Calu3 (cell line): ENCODE measurements at regions not wholly inside any gene's neighbourhood (a gene's known extent, or its start where the extent isn't known, plus 50 kb on each side); places are given as distances from the start of the nearest gene placed in this dataset.

Experiments
- BruUV-seq: library from RNA; stranded (reverse); fragments of 400-500 nt; replicated peaks from 2 replicates; lab custom pipeline; 2021; lab: Mats Ljungman, UMichigan
- CTCF ChIA-PET: fragments of 300-600 bp; sonication (Branson Sonifier 250); formaldehyde crosslinking; loops from one replicate; lab custom pipeline; 2022; ENCODE audit warnings: antibody characterized with exemption; lab: Charles Lee
- DNase-seq: peaks from one replicate; pipeline ENCODE4 v3.0.0; 2022
- H3K27ac Mint-ChIP-seq: one replicate; pipeline ENCODE4 v1.8.0; 2022; ENCODE audit warnings: mixed read lengths; ENCODE audit not compliant: unreplicated experiment
- H3K27me3 Mint-ChIP-seq: one replicate; pipeline ENCODE4 v1.8.0; 2022; ENCODE audit warnings: mixed read lengths; ENCODE audit not compliant: unreplicated experiment
- H3K36me3 Mint-ChIP-seq: one replicate; pipeline ENCODE4 v1.8.0; 2022; ENCODE audit warnings: mild to moderate bottlenecking, moderate library complexity, mixed read lengths; ENCODE audit not compliant: insufficient read depth, unreplicated experiment
- H3K4me1 Mint-ChIP-seq: one replicate; pipeline ENCODE4 v1.8.0; 2022; ENCODE audit warnings: mild to moderate bottlenecking, low read depth, mixed read lengths; ENCODE audit not compliant: unreplicated experiment
- H3K4me3 Mint-ChIP-seq: one replicate; pipeline ENCODE4 v1.8.0; 2022; ENCODE audit warnings: mild to moderate bottlenecking, low read depth, moderate library complexity, mixed read lengths; ENCODE audit not compliant: unreplicated experiment
- H3K9me3 Mint-ChIP-seq: one replicate; pipeline ENCODE4 v1.8.0; 2022; ENCODE audit warnings: low read depth, mixed read lengths; ENCODE audit not compliant: unreplicated experiment
- CTCF ChIP-seq: fragments of 200-600 bp; IDR thresholded peaks from one replicate; pipeline ENCODE4 v1.8.0; 2022; ENCODE audit warnings: antibody characterized with exemption; ENCODE audit not compliant: unreplicated experiment
- intact Hi-C: fragments of 100-400 bp; cut with micrococcal nuclease; formaldehyde crosslinking; loops from one replicate; pipeline ENCODE4 v1.10.0; 2022; ENCODE audit not compliant: unreplicated experiment

- TF ChIP-seq CTCF: no peak
- BruUV-seq: no TSS peak
- Mint-ChIP-seq H3K36me3 (no peaks in the 10 kb centered on the region), H3K4me3 (no peak overlapping the region), H3K9me3 (peaks cover 2% of the 10 kb centered on the region), H3K27me3 (no peaks in the 10 kb centered on the region), H3K27ac (no peak overlapping the region), H3K4me1 (no peaks in the 10 kb centered on the region)
- CTCF ChIA-PET: no interaction called here
- intact Hi-C loops: no loop called here
- no peak for DNase-seq
These were observed 421.2 kb downstream of the CMPK2 start for GRCh38 chr2:6444514-6444913.

GRCh38 chr2:6445156-6445555 lies 420.6 kb downstream of the CMPK2 start:
- Mint-ChIP-seq H3K36me3 (no peaks in the 10 kb centered on the region), H3K27ac (no peak overlapping the region), H3K9me3 (peaks cover 2% of the 10 kb centered on the region), H3K4me1 (no peaks in the 10 kb centered on the region), H3K27me3 (no peaks in the 10 kb centered on the region), H3K4me3 (no peak overlapping the region)
- intact Hi-C loops: no loop called here
- no peak for TF ChIP-seq CTCF
- CTCF ChIA-PET: no interaction called here
- BruUV-seq: no TSS peak
- no peak for DNase-seq

GRCh38 chr2:6446938-6447608 lies 418.6 kb downstream of the CMPK2 start:
- no peak for DNase-seq
- Mint-ChIP-seq H3K4me1 (no peaks in the 10 kb centered on the region), H3K27ac (no peak overlapping the region), H3K4me3 (no peak overlapping the region), H3K9me3 (peaks cover 2% of the 10 kb centered on the region), H3K36me3 (no peaks in the 10 kb centered on the region), H3K27me3 (no peaks in the 10 kb centered on the region)
- CTCF ChIA-PET: no interaction called here
- no peak for TF ChIP-seq CTCF
- BruUV-seq: no TSS peak
- intact Hi-C loops: no loop called here

DNA sequence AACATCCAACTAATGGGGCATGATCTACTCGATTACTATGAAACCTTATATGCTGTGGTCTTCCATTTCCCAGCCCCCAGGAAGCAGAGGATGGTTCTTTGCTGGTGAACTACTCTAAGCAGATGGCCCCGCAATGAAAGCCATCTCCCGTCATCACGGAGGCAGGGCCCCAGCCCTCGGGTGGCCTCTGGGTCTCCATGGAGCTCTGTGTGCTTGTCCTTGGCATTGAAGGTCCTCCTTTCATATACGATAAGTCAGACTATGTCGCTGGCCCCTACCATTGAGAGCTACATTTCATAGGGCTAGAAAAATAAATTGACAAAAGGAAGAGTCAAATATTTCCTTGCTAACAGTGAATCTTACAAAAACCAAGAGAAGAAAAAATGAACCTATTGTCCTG lies 416.8 kb downstream of the CMPK2 start:
- no peak overlapping the region for H3K27ac Mint-ChIP-seq
- no peaks in the 10 kb centered on the region for H3K27me3 Mint-ChIP-seq
- intact Hi-C loops: no loop called here
- no TSS peak for BruUV-seq
- no peak overlapping the region for H3K4me3 Mint-ChIP-seq
- peaks cover 3% of the 10 kb centered on the region for H3K9me3 Mint-ChIP-seq
- H3K4me1 Mint-ChIP-seq: no peaks in the 10 kb centered on the region
- TF ChIP-seq CTCF: no peak
- CTCF ChIA-PET: no interaction called here
- no peak for DNase-seq
- no peaks in the 10 kb centered on the region for H3K36me3 Mint-ChIP-seq
